IMR-90 (cell line): ENCODE measurements at regions not wholly inside any gene's neighbourhood (a gene's known extent, or its start where the extent isn't known, plus 50 kb on each side); places are given as distances from the start of the nearest gene placed in this dataset.

Source experiments
- ATAC-seq: fragments of 200-7000 bp; cut with Tn5 transposase; 2 replicates; pipeline ENCODE4 v1.9.1; 2020; ENCODE audit warnings: low read depth, mild to moderate bottlenecking, moderate library complexity
- BruUV-seq: library from RNA; stranded (reverse); fragments of 400-500 nt; replicated peaks from 2 replicates; lab custom pipeline; 2021; lab: Mats Ljungman, UMichigan
- CTCF ChIA-PET: fragments of 300-600 bp; formaldehyde crosslinking; extraction: SDS; loops from one replicate; lab custom pipeline; 2021; ENCODE audit warnings: antibody characterized with exemption; lab: Yijun Ruan, JAX
- POLR2A ChIA-PET: fragments of 300-600 bp; sonication (Branson Sonifier 250); formaldehyde crosslinking; loops from one replicate; lab custom pipeline; 2022; ENCODE audit warnings: antibody characterized with exemption; ENCODE audit not compliant: unreplicated experiment; lab: Charles Lee
- DNase-seq: peaks from one replicate; pipeline ENCODE4 v3.0.0; 2013
- H2AFZ ChIP-seq: replicated peaks from 2 replicates; pipeline ENCODE3; 2013; ENCODE audit warnings: low read length, mild to moderate bottlenecking; ENCODE audit not compliant: poor library complexity
- H2AK5ac ChIP-seq: 2 replicates; pipeline ENCODE4 v1.6.1; 2013; ENCODE audit warnings: low read depth, low read length, inconsistent platforms
- H2AK9ac ChIP-seq: replicated peaks from 2 replicates; pipeline ENCODE3; 2013; ENCODE audit warnings: mild to moderate bottlenecking, low read depth, low read length, moderate library complexity; ENCODE audit not compliant: poor library complexity
- H2BK120ac ChIP-seq: 2 replicates; pipeline ENCODE4 v1.6.1; 2013; ENCODE audit warnings: low read depth, low read length, inconsistent platforms
- H2BK15ac ChIP-seq: 3 replicates; pipeline ENCODE4 v1.6.1; 2013; ENCODE audit warnings: low read depth, low read length, inconsistent platforms
- H2BK20ac ChIP-seq: 2 replicates; pipeline ENCODE4 v1.6.1; 2013; ENCODE audit warnings: low read depth, mild to moderate bottlenecking, inconsistent platforms, low read length, moderate library complexity
- H2BK5ac ChIP-seq: 2 replicates; pipeline ENCODE4 v1.6.1; 2013; ENCODE audit warnings: mild to moderate bottlenecking, low read depth, low read length, inconsistent platforms; ENCODE audit not compliant: poor library complexity, severe bottlenecking
- H3K14ac ChIP-seq: replicated peaks from 2 replicates; pipeline ENCODE4 v1.6.1; 2013; ENCODE audit warnings: low read depth, low read length, inconsistent platforms
- H3K18ac ChIP-seq: 2 replicates; pipeline ENCODE4 v1.6.1; 2013; ENCODE audit warnings: low read depth, low read length, control low read depth
- H3K23ac ChIP-seq: 2 replicates; pipeline ENCODE4 v1.6.1; 2013; ENCODE audit warnings: low read depth, low read length, inconsistent platforms
- H3K27ac ChIP-seq: 2 replicates; pipeline ENCODE4 v1.5.1; 2013; ENCODE audit warnings: mild to moderate bottlenecking, control low read depth, low read length; ENCODE audit not compliant: insufficient read depth
- H3K27me3 ChIP-seq: 2 replicates; pipeline ENCODE4 v1.6.1; 2013; ENCODE audit warnings: low read length; ENCODE audit not compliant: control insufficient read depth, insufficient read depth
- H3K36me3 ChIP-seq: 2 replicates; pipeline ENCODE4 v1.6.1; 2013; ENCODE audit warnings: low read length, mixed read lengths; ENCODE audit not compliant: control insufficient read depth, insufficient read depth
- H3K4ac ChIP-seq: 2 replicates; pipeline ENCODE4 v1.6.1; 2013; ENCODE audit warnings: low read depth, low read length, inconsistent platforms
- H3K4me1 ChIP-seq: 2 replicates; pipeline ENCODE4 v1.6.1; 2013; ENCODE audit warnings: low read length, mixed read lengths; ENCODE audit not compliant: control insufficient read depth, insufficient read depth
- H3K4me2 ChIP-seq: 2 replicates; pipeline ENCODE4 v1.6.1; 2013; ENCODE audit warnings: low read depth, mild to moderate bottlenecking, control low read depth, low read length, moderate library complexity
- H3K4me3 ChIP-seq: 2 replicates; pipeline ENCODE4 v1.5.1; 2013; ENCODE audit warnings: low read depth, mild to moderate bottlenecking, control low read depth, low read length, moderate library complexity; ENCODE audit not compliant: insufficient read depth
- H3K56ac ChIP-seq: 2 replicates; pipeline ENCODE4 v1.6.1; 2013; ENCODE audit warnings: low read length, inconsistent platforms; ENCODE audit not compliant: insufficient read depth; ENCODE audit errors: extremely low read depth
- H3K79me1 ChIP-seq, 2 experiments: 2 replicates each; pipeline ENCODE4 v1.6.1; 2013; ENCODE audit warnings: low read length in 2 of 2, inconsistent platforms in 1 of 2, low read depth in 1 of 2
- H3K9ac ChIP-seq: 2 replicates; pipeline ENCODE4 v1.6.1; 2013; ENCODE audit warnings: low read depth, low read length, control low read depth
- H3K9me1 ChIP-seq: 2 replicates; pipeline ENCODE4 v1.6.1; 2013; ENCODE audit warnings: low read length, inconsistent platforms; ENCODE audit not compliant: insufficient read depth
- H3K9me3 ChIP-seq: 2 replicates; pipeline ENCODE4 v1.6.1; 2013; ENCODE audit warnings: low read length; ENCODE audit not compliant: control insufficient read depth, insufficient read depth
- H4K20me1 ChIP-seq: 2 replicates; pipeline ENCODE4 v1.6.1; 2013; ENCODE audit warnings: low read length, inconsistent platforms; ENCODE audit not compliant: insufficient read depth
- H4K5ac ChIP-seq: 2 replicates; pipeline ENCODE4 v1.6.1; 2013; ENCODE audit warnings: mild to moderate bottlenecking, low read depth, low read length, control low read depth
- H4K8ac ChIP-seq, 2 experiments: 2 replicates each; pipeline ENCODE4 v1.6.1; 2013; ENCODE audit warnings: low read depth in 2 of 2, low read length in 2 of 2, control low read depth in 1 of 2, inconsistent platforms in 1 of 2
- H4K91ac ChIP-seq: 2 replicates; pipeline ENCODE4 v1.6.1; 2013; ENCODE audit warnings: low read depth, low read length, inconsistent platforms; ENCODE audit not compliant: insufficient read depth
- CEBPB ChIP-seq: IDR thresholded peaks from 2 replicates; pipeline ENCODE4 v1.6.1; 2012; ENCODE audit warnings: low read depth, low read length, improper control_type of control experiment
- CHD1 ChIP-seq: IDR thresholded peaks from 2 replicates; pipeline ENCODE4 v1.6.1; 2012; ENCODE audit warnings: low read depth, low read length, improper control_type of control experiment
- CTCF ChIP-seq: conservative IDR thresholded peaks from 2 replicates; pipeline ENCODE4 v1.5.1; 2012; ENCODE audit warnings: mild to moderate bottlenecking, low read depth, low read length, improper control_type of control experiment
- MAZ ChIP-seq: IDR thresholded peaks from 2 replicates; pipeline ENCODE4 v1.6.1; 2012; ENCODE audit warnings: low read depth, mild to moderate bottlenecking, low read length, improper control_type of control experiment, moderate library complexity, borderline replicate concordance
- NFE2L2 ChIP-seq: fragments of 150-350 bp; IDR thresholded peaks from 2 replicates; pipeline ENCODE4 v1.6.1; 2016; ENCODE audit warnings: low read depth, mild to moderate bottlenecking, low read length
- USF2 ChIP-seq: fragments of 150-350 bp; IDR thresholded peaks from 2 replicates; pipeline ENCODE4 v1.6.1; 2017; ENCODE audit warnings: mild to moderate bottlenecking, antibody characterized with exemption, low read length, low read depth
- WGBS, 2 experiments: methylation state at CpG; one replicate each; pipeline versions ENCODE4 v1.1.5 to v1.1.7; 2013; ENCODE audit warnings: missing lambda C conversion rate in 2 of 2; ENCODE audit not compliant: insufficient read length in 1 of 2; ENCODE audit errors: extremely low coverage in 2 of 2; 5-methylcytosine and 5-hydroxymethylcytosine counted together
- dilution Hi-C: fragments of 300-500 bp; cut with HindIII; formaldehyde crosslinking; loops from one replicate; pipeline ENCODE4 v1.14.3; 2018; ENCODE audit warnings: low sequenced_read_pairs; ENCODE audit not compliant: unreplicated experiment
- in situ Hi-C: fragments of 300-500 bp; cut with MboI; formaldehyde crosslinking; loops from 3 replicates; pipeline ENCODE4 v1.14.3; 2019; ENCODE audit warnings: low sequenced_read_pairs, inconsistent platforms, mixed read lengths
- intact Hi-C: fragments of 100-400 bp; cut with micrococcal nuclease; formaldehyde crosslinking; loops from 2 replicates; pipeline ENCODE4 v1.10.0; 2022

- Histone ChIP-seq H3K9me1 (no peaks in the 10 kb centered on the region), H3K4me2 (no peak overlapping the region), H3K9ac (no peak overlapping the region), H4K20me1 (no peaks in the 10 kb centered on the region), H4K5ac (no peak overlapping the region), H2AK5ac (no peak overlapping the region), H3K56ac (no peak overlapping the region), H3K27ac (no peak overlapping the region), H3K4me1 (peaks cover 2% of the 10 kb centered on the region; the same call in 1 of the 2 replicates), H3K4ac (no peak overlapping the region), H4K8ac (no peak overlapping the region), H2BK20ac (no peak overlapping the region), H2AK9ac (no peak overlapping the region), H3K23ac (no peak overlapping the region), H3K14ac (no peak overlapping the region), H3K9me3 (no peaks in the 10 kb centered on the region), H2BK5ac (no peak overlapping the region), H3K27me3 (no peaks in the 10 kb centered on the region; the same call in 1 of the 2 replicates), H3K18ac (no peak overlapping the region), H2BK15ac (no peak overlapping the region), H2AFZ (no peak overlapping the region), H3K79me1 (no peaks in the 10 kb centered on the region), H2BK120ac (no peak overlapping the region), H3K36me3 (no peaks in the 10 kb centered on the region), H4K91ac (no peak overlapping the region), H3K4me3 (no peak overlapping the region)
- intact Hi-C loops (no loop called here), in situ Hi-C loops (no loop called here), dilution Hi-C loops (no loop called here)
- ATAC-seq (no peak), DNase-seq (no peak)
- no peak for TF ChIP-seq USF2
- TF ChIP-seq CTCF, result no peak
- TF ChIP-seq CHD1, result no peak
- no peak for TF ChIP-seq CEBPB
- no peak for TF ChIP-seq MAZ
- TF ChIP-seq NFE2L2, result no peak
- no TSS peak for BruUV-seq
- POLR2A ChIA-PET, result no interaction called here
- CTCF ChIA-PET, result no interaction called here
- WGBS, 2 experiments, result no CpG with 5 or more reads among the region's 4 CpGs
Observed at GRCh38 chr7:131130324-131130723, 197.4 kb upstream of the MKLN1 start.
